Lung microvascular endothelial cell (primary cell): ENCODE measurements at regions not wholly inside any gene's neighbourhood (a gene's known extent, or its start where the extent isn't known, plus 50 kb on each side); places are given as distances from the start of the nearest gene placed in this dataset.

Experiments
- DNase-seq, 2 donors: peaks; one replicate each; pipeline versions ENCODE4 v3.0.0 to v3.0.0-alpha.2; 2010; ENCODE audit warnings: low read depth in 2 of 2

GRCh38 chr1:170789063-170789462 is 125.1 kb downstream of the PRRX1 start:
- DNase-seq = no peak

- DNase-seq = no peak
Measured at GRCh38 chr1:170790175-170790574, 126.2 kb downstream of the PRRX1 start.

GRCh38 chr1:170790651-170791071 is 126.7 kb downstream of the PRRX1 start:
- DNase-seq = no peak

- no peak for DNase-seq
Measured at GRCh38 chr1:170791941-170792340, 128.0 kb downstream of the PRRX1 start.

DNA sequence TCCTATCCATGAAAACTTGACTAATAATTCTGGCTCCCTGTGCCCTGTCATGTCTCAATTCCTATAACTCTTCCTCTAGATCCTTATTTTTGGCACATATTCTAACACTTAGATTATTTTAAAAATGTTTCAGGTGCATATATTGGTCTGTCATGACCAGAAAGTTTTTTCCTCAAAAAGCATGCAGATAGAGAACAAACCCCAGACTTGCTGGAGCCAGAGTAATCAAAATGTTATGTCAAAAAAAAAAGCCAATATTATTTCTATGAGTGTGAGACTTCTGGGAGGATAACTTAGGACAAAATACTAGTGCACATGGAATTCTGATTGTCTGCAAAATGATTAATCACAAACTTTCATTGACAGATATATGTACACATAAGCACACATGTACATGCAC is 135.1 kb upstream of the MROH9 start:
- DNase-seq = no peak

DNA sequence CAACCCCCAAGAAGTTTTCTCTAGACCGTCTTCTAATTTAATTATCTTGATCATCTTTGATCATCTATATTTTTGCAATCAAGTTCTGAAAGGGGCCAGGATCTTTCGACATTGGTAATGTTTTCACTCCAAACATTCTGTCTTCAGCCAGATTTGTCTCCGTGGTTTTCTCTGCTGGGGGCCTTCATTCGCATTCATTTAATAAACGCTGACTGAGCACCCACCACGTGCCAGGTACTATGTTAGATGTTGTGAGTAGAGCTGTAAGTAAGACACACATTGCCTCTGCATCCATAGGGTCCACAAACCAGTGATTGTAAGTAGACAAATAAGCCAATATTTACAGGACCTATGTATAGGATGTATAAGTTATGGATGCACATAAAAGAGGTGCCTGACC is 134.5 kb upstream of the MROH9 start:
- DNase-seq = no peak

GRCh38 chr1:170803711-170804110 is 131.6 kb upstream of the MROH9 start:
- DNase-seq = no peak

DNA sequence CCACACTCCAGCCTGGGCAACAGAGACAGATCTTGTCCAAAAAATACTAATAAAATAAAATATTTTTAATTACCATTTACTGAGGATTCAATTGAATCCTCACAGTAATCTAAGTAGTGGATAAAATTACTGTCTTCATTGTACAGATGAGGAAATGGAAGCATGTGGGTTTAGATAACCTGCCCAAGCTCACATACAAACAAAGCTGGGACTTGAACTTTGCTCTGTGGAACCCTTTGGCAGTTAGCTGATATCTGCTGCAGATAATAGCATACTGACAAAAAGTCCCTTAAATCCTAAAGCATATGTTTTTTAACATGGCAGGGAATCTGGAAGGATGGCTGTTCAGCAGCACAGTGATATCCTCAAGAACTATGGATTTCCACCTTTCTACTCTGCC is 130.9 kb upstream of the MROH9 start:
- DNase-seq = no peak

DNA sequence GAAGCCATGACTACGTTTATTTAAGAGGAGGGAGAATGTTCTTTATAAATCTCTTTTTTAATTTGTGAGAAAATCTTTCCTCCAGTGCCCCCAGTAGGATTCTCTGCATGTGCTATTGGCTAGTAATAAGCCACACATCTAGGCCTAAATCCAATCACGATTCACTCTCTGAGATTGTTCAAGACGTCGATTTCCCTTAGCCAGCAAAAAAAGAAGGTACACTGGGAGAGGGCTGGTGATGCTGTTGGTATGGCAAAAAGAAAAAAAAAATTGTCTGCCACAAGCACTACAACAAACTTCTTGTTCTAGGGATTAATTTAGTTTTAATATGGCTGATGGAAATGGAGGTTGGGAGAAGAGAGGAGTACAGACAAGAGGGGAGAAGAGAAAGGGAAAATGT is 130.5 kb upstream of the MROH9 start:
- DNase-seq = no peak

GRCh38 chr1:170806961-170807360 is 128.4 kb upstream of the MROH9 start:
- no peak for DNase-seq

- no peak for DNase-seq
Measured at GRCh38 chr1:170807432-170807831, 127.9 kb upstream of the MROH9 start.

DNA sequence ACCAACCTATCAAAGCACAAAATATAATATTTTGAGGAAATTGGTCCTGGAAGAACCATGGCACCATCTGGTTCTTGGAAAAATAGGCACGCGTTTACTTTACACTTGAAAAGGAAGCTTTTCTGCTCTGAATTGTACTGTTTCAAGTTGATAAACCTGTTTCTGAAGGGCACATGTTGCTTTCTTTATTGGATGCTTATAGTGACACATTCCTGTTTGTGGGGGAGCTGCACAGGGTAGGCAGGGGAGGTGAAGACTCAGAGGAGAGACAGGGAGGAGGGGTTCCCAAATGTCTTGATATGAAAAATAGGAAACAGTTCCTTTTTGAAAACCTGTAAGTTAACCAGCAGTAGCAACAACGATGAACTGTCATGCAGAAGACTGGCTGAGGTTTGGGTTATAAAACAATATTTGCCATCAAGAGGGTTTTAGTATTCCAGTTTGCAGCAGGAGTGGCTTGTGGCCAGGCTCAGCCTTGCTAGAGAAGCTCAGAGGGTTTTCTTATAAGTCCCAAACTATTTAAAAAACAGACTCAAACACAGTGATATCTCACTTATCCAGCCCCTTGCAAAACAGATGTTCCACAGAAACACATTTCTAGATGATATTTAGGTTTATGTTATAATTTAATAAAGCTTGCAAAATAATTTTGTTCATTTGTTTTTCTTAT is 127.0 kb upstream of the MROH9 start:
- DNase-seq = no peak

DNA sequence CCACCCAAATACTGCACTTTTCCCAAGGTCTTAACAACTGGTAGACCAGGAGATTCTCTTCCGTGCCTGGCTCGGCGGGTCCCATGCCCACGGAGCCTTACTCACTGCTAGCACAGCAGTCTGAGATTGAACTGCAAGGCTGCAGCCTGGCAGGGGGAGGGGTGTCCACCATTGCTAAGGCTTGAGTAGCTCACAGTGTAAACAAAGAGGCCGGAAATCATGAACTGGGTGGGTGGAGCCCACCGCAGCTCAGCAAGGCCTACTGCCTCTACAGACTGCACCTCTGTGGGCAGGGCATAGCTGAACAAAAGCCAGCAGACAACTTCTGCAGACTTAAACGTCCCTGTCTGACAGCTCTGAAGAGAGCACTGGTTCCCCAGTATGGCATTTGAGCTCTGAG is 124.3 kb upstream of the MROH9 start:
- DNase-seq = peak in 1 of 2 donors; percentile 6

- no peak for DNase-seq
Measured at GRCh38 chr1:170819781-170820180, 115.6 kb upstream of the MROH9 start.

GRCh38 chr1:170823120-170823519 is 112.2 kb upstream of the MROH9 start:
- DNase-seq = no peak

DNA sequence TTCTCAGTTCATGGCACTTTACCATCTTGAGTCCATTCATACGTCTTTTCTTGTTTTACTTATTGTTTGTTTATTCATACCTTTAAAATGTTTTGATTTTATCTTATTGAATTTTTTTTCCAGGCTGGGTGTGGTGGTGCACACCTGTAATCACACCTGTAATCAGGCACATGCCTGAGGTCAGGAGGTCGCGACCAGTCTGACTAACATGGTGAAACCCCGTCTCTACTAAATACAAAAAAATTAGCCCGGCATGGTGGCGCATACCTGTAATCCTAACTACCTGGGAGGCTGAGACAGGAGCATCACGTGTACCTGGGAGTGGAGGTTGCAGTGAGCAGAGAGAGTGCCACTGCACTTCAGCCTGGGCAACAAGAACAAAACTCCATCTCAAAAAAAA is 104.1 kb upstream of the MROH9 start:
- DNase-seq = no peak

- DNase-seq = no peak
Measured at GRCh38 chr1:170836141-170836540, 99.2 kb upstream of the MROH9 start.

- DNase-seq = no peak
Measured at GRCh38 chr1:170840371-170840770, 95.0 kb upstream of the MROH9 start.

DNA sequence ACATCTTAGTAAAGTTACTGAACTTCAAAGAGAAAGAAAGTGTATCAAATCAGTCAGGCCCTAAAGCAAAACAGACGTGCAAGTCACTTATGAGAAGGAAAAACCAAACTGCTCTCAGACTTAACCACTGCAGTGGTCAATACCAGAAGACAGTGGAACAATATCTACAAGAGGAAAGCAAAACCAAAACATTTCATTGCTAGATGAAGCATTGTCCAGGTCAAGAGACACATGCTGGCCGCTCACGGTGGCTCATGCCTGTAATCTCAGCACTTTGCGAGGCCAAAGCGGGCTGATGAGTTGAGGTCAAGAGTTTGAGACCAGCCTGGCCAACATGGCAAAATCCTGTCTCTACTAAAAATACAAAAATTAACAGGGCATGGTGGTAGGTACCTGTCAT is 82.0 kb upstream of the MROH9 start:
- DNase-seq = no peak

DNA sequence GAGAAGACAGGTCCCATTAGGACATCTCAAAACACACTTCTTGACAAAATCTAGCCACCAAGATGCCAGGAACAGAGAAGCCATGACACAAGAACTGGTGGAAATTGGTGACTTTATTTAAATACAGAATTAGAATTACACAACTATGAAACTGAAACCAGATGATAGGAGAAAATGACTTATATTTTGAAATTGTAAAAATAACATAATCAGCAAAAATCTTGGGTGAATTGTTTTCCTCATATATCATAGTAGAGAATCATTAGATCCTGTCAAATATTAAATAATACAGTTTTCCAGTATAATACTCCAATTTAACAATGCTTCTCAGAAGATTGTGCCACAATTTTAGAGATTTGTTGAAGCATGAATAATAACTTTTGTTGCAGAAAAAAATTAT is 81.5 kb upstream of the MROH9 start:
- DNase-seq = no peak

- DNase-seq = no peak
Measured at GRCh38 chr1:170854677-170855076, 80.7 kb upstream of the MROH9 start.

GRCh38 chr1:170856455-170856854 is 78.9 kb upstream of the MROH9 start:
- no peak for DNase-seq

DNA sequence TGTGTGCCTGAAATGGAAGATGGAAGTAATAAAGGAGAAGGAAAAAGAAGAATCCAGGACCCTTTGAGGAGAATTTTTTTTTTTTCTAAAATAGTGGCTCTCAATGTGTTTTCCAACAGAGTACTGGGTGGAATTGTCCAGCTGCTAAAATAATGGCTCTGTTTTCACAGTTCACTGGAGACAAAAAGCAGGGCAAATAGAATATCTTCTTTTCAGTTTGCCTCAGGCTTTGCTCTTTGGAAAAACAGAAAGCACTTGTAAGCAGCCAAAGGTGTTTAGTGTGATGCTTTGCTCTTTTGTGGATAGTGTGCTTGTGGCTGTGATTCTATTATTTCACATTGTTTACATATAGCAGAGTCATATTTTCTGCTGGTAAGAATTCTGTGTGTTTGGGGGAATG is 77.4 kb upstream of the MROH9 start:
- DNase-seq = no peak

DNA sequence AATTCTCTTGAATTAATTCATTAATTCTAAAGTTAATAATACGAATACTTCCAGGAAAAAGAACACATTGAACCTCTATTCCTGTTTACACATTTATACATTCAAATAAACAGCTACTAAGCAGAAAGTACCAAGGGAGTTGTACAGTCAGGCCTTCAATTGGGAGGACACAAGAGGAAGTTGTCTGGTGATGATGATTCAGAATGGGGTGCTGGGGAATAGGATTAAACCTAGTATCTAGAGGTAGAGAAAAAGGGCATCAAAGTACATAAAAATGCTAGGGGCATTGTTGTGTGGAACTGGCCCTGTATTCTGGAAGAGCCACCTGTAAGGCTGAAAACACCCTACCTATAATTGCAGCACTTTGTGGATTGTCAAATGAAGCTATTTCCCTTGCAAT is 71.7 kb upstream of the MROH9 start:
- DNase-seq = no peak
